CD4-positive, alpha-beta T cell treated with Interleukin-6 for 4 hours (primary cell): ENCODE measurements at regions not wholly inside any gene's neighbourhood (a gene's known extent, or its start where the extent isn't known, plus 50 kb on each side); places are given as distances from the start of the nearest gene placed in this dataset.

Experiments used
- DNase-seq: peaks from one replicate; pipeline ENCODE4 v3.0.0-alpha.2; 2020; ENCODE audit warnings: mixed read lengths

DNA sequence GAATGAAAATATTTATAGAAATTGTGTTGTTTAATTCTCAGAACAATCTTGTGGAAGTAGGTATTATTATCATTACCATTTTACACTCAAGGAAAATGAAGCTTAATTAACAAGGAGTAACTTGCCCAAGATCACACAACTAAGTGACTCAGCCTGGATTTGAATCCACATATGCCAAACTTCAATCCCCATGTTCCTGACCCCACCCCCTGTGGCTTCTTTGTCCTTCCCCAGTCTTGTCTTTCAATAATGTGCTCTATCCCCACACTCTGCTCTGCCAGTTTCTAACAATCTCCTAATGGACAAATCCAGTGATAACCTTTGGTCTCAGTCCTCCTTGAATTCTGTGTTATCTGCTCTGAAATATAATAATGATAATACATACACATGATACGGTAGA, 355.2 kb downstream of the BMP4 start:
- no peak for DNase-seq

DNA sequence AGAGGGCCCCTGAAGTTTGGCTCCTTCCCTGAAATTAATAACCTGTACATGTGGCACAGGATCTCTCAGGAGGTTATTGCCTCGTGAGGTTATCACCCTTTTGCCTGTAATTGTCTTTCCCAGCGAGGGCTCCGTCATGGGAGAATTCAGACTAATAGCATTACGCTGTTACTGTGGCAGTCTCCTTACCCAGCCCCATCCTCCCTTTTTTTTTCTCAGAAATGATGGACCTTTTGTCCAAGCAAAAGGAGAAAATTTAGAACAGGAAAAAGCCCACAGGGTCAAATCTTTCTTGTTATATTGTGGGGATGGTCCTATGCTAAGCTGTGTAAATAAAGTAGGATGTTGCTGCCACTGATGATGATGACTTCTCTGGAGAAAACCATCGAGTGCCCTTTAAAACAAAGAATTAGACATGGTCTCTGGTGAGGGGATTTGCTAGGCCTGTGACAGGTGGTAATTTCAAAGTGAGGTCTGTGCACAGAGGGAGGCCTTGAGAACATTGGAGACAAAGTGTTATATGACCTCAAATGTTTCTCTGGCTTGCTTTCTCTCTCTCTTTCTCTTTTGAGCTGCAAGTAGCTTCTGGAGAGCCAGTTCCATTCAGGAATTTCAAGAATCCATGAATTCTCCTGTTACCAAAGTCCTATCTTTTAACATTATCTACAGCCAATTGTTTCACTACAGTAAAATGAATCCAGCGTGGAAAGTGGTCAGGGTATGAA, 357.2 kb downstream of the BMP4 start:
- DNase-seq, result no peak

DNA sequence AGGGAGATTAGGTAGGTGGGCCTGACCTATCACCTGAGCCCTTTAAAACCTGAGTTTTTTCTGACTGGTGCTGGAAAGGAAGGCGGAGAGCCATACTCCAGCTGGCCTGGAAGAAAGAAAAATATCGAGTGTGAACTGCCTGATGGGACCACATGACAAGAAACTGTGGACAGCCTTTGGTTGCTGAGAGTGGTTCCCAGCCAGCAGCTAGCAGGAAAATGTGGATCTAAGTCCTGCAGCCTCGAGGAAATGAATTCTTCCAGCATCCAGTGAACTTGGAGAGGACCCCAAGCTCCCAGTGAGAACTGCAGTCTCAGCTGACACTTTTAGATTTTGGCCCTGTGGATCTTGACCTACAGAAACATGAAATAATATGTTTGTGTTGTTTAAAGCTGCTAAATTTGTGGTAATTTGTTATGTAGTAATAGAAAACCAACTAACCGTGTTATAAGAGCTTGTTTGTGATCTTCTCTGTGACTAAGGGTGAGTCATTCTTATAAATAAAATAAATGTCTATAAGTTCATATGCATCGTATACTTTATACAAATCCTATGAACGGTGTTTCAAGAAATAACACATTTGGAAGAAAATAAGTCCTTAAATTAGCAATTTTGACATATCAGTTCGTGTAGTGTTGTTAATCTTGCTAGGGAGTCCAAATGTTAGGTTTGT, 359.6 kb downstream of the BMP4 start:
- DNase-seq, result no peak

DNA sequence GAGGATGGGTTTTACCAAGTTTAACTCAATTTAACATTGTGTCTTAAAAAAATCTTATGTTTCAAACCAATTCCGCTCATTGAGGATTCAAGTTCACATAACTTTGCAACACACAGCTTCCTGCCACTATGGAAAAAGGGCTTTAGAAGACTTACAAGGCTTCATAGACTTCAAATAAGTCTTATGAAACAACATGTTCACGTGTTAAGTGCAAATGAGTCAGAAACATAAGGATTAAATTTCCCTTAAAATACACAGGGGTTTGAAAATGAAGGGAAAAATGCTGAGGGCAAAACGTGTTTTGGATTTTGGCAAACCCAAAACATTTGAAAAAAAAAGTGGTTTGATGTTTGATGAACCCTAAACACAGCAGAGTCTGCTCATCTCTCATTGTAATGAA, 364.8 kb downstream of the BMP4 start:
- no peak for DNase-seq

DNA sequence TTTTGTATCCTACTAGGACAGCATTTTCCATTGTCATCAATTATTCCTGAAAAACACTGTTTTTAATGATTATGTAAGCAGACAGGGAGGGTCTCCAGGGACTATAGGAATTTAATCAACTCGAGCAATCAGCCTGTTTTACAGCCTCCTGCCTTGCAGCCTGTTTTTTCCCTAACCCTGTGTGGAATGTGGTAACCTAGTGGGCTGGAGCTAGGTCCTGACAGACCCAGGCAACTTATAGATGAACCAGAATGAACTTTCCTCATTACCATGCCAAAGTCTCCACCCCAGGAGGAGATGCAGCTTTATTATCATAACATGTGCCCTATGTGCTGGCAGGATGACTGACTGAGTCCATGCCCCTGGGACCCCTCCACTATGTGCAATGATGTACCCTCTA, 375.1 kb downstream of the BMP4 start:
- DNase-seq, result no peak

DNA sequence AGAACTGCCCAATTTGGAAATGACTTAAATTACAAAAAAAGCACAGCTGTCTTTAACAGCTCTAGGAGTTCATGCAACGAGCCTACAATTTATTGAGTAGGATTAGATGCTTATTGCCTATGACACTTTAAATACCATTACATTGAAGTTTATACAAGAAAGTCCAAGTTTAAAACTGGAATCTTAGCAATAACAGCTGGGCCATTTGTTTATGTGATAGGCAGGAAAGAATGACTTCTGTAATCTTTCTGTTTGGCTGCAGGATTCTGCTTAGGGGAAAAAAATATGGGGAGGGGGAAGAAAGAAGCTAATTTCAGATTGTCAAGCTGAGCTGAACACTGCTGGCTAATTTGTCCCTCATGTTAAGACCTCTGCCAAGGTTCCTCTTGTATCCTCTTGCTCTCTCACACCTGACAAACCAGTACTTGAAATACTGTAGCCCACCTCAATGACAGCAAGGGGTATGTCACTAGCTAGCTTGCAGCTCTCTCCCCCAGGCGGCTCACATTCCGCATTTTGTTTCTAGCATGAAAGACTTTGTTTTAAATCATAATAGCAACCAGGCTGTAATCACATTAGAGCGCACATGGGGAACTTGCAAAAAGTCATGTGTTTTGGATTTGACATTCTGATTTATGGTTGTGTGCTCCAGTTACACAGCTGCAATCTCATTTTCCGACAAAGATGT, 384.8 kb downstream of the BMP4 start:
- DNase-seq, result no peak

DNA sequence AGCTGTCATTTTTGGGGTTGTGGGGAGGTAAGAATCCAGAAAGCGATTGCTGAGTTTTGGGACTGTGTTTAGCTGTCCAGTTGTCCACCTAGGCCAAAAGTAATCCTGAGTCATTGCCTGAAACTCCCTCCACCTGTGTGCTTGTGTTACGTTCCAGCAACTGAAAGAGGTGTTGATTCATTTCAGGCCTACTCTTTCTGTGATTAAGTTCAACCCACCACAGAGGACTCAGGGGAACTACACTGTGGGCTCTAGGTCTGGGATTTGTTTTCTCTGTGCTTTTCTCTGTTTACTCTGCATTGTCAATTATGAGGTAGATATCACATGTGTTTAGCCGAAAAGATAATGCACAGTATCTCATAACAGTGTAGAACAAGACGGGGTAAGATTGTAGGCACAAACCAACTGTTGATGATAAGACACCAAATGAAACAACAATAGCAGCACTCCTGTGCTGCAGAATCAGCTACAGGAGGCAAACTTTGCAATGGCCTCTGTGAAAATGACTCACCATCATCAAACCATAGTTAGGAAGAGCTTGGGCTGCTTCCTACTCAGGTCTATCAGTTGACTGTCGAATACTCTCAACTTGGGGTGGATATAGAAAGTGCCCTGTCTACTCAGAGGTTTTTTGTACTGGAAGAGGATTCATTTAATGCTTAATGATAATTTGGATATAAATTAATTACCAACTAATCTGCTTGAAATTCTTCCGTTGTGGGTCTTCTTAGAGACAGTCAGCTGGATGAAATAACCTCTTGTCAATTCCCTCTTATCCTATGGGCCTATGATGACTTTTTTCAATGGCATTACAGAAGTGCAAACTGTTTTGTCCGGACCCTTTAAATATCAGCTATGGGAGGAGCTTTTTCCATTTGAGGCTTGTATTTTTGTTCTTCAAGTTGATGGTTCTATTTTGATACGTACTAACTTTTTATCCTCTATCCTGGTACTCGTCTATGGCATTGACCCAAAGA, 385.9 kb downstream of the BMP4 start:
- no peak for DNase-seq

DNA sequence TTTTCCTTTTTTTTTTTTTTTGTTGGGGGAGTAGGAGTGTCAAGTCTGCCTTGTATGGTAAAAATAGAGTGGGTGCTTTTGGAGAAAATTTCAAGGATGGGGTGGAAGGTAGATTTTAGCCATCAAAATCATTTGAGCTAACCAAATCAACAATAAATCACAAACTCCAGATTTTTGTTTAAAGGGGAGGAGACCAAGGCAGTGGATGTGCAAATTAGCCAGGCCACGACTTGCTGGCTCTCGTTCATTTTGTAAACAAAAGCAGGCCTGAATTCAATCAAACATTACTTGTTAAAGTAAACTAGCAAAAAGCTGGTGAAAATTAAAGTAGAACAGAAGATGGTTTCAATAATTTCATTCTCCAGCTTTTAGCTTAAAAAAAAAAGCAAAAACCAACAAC, 387.2 kb downstream of the BMP4 start:
- DNase-seq, result no peak

DNA sequence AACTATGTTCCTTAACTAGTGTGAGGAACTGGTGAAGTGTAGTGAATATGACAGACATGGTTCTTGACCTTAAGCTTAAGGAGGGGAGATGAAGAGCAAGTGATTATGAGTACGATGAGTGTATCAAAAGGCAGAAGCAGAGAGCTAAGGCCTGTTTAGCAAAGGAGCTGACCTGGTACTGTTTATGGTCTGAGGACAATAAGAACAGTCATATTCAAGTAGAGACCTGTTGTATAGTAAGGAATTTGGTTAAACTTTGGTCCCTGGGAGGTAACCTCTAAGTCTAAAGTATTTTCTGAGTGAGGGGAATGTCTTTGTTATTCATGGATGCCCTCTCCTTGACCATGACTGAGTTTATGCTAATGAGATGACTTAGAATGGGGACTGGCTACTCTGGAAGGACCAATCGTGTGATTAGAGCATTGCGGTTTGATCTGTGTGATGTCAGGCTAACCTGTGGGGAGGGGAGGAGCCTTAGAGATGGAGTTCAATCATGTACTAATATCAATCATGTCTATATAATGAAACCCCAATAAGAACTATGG, 389.3 kb downstream of the BMP4 start:
- no peak for DNase-seq

DNA sequence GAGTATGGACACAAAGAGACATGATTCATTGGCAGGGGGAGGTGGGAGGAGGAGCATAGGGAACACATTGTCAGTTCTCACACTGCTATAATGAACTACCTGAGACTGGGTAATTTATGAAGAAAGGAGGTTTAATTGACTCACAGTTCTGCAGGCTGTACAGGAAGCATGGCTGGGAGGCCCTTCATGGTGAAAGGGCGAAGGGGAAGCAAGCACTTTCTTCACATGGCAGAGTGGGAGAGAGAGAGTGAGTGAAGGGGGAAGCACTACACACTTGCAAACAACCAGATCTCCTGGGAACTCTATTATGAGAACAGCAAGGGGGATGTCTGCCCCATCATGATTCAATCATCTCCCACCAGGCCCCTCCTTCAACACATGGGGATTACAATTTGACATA, 391.8 kb downstream of the BMP4 start:
- no peak for DNase-seq

DNA sequence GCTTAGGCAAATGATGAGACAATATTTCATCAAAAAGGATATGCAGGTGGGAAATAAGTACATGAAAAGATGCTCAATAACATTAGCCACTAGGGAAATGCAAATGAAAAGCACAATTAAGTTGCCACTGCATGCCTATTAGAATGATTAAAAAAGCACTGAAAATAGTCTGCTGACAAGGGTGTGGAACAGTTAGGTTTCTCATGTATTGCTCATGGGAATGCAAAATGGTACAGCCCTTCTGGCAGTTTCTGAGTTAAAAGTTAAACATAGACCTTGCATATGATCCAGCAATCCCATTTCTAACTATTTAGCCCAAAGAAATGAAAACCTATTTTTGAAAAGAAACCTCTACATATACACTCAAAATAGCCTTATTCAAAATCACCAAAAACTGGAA, 393.0 kb downstream of the BMP4 start:
- DNase-seq, result no peak

DNA sequence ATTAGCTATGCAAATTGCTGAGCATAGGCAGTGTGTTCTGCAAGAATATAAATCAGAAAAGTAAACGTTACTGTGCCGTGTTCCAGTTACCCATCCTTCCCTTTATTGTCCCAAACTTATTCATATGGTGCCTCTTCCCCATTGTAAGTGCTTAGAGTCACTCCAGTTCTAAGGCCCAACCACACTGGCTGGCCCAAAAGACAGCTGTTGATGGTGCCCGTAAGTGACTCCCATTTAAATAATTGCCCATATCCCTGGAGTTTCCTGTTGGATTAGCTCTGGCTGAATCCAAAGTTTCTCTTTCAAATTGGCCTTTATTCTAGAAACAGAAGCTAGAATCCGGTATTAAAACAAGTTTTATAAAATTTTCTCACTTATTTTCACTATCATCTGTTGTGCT, 400.1 kb upstream of the DDHD1 start:
- no peak for DNase-seq

DNA sequence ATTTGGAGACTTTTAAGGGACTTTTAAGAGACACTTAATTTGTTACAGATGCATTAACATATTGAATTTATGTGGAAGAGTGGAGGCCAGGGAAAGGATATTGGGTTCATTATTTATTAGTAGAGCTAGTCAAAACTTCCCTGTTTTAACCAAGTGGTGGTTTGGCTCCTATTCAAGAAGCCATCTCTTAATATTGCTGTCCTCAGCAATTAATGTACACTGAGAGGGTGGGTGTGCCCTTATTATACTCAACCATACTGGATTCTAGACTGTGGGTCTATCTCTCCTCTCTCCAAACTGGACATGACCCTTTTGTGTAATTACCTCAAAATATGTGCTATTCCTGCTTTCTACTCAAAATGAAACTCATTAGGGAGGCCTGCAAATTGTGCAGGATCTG, 398.7 kb upstream of the DDHD1 start:
- DNase-seq, result no peak

DNA sequence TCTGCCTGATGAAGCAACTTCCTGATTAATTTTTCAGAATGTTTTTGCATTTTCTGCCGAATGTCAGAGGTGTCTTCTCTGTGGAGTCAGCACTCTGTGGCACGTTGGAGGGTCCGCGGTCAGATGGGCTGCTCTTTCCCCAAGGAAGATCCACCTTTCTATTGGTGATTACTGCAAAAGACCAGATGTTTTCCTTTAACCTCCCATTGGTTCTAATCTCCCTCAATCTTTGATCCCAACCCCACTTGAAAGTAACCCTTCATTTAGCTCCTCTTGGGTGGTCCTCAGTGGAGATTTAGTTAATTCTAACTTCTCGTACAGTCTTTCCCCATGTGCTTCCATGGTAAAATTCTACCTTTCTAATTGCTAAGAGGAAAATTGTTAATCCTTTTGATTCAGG, 397.7 kb upstream of the DDHD1 start:
- DNase-seq, result no peak

DNA sequence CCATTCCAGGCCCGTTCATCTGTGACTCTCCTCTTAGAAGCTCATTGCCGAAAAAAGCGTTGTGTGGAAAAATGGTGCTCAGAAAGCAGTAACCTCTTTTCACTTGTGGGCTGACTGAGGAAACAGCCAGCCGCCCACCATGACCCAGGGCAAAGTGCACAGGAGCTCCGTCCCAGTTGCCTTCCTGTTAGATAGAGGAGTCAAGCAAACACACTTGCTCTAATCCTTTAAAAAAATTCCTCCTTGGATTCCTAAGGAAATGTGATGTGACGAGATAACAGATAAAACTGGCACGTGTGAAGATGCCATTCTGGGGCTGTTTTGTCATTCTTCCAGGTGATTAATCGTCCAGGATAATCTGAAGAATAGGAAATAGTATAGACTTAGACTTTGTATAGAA, 396.8 kb upstream of the DDHD1 start:
- DNase-seq, result no peak

DNA sequence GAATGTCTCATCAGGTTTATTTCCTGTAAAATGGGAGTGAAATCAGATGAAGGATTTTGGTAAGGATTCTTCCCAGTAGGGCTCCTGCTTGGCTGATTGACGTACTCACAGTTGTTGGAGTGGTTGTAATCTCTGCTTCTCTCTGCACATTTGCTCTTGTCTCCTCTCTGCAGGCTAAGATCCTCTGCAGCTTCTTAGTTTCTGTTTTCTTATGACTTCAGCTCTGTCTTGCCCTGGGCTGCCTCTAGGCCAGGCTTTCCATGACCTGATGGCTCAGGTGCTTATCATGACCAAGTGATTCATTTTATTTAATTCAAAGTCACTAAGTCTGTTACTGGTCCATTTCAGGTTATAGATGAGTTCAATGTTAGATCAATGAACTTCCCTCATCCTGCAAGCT, 394.5 kb upstream of the DDHD1 start:
- DNase-seq, result no peak

DNA sequence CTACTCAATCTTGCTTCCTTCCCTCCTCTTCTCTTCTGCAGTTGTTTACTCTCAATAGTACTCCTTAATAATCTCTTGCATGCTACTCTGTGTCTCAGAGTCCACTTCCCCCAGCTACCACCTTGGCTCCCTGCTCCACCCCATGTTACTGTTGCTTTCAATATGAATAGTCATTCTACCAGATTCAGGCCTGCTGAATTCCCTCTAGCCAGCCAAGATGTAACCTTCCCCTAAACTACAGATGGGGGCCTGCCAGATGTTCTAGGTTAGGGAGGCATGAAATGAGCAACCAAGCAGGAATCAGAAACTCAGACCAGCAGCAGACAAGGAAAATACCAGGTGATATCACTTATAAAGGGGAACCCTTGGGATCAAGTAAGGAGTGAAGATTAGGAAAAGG, 392.1 kb upstream of the DDHD1 start:
- no peak for DNase-seq

DNA sequence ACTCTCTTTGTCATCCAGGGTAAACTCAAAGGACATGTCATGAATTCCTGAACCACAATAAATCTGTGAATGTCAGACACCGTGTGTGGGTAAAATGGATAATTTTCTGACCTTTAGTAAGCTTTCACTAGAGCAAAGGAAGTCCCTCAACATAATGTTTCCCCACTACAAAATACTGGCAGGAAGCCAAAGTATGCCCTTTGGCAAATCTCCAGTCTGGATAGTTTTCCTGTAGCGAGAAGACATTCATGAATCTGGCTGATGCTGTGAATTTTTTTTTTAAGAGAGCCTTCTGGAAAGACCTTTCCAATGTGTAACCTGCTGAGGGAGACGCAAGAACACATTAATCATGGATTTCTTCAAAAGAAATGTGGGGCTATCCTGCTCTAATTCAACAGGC, 389.6 kb upstream of the DDHD1 start:
- DNase-seq, result no peak

DNA sequence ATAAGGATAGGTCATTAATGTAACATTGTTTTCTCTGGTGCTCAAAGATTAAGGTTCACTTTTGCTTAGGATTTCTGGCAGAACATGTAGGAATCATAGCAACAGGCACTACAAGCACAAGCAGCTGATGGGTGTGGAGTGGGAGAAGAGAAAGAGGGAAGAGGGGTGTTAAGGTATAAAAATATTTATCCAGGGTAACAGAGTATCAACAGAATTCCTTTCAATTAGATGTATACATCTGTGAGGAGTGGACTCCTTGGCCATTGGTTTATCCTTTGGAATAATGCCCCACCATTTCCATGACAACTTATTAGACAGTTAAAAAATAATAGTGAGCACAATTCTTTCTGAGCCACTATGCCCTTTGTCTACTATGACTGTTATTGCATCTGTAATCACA, 388.3 kb upstream of the DDHD1 start:
- no peak for DNase-seq

DNA sequence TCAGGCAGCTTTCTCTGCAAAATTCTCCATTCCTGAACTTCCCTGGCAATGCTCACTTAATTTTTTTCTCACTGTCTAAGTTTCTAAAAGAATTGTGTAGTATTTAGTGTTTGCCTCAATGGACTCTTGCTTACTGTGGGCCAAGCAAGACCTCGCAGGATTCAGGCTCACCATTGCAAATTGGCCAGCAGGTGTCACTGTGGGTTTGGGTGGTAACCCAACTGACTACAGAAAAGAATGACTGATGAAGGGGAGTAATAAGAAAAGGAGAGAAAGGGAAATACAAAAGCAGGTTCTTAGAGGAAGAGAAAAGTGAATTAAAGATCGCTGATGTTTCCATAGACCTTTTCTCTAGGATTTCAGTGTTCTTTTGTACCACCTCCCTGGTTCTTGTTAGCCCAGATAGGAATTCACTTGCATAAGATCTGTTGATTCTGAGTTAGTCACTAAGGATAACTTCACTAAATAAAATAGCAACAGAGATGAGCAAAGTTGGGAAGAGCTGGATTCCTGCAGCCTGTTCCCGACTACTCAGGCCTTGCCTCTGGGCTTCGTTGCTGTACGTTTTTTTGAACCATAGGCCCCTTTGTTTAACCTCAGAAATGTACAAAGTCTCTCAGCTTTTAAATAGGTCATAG, 386.5 kb upstream of the DDHD1 start:
- peak; percentile 27 for DNase-seq

DNA sequence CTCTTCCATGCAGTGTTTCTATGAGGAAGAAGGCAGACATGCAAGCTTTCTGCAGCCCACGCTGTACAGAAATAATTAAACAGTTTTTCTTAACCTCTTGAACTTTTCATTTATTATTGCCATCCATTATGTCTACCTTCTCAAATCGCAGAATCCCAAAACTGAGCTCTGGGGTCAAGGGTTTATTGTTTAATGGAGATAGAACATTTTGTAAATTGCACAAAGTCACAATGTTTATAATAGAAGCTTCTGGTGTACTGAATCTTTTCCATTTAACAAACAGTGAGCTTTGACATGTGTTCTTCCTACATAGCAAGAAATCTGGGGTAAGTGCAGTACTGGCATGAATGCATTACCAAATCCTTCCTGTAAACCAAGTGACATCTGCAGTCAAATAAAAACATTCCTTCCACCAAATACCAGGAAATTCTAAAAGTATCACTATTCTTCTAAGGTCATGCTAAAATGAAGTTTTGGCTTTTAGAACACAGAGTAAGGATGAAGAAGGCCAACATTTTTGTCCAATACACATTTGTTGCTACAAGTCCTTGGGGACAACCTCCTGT, 385.3 kb upstream of the DDHD1 start:
- DNase-seq, result no peak
